ENCODE measurements at regions not wholly inside any gene's neighbourhood (a gene's known extent, or its start where the extent isn't known, plus 50 kb on each side); places are given as distances from the start of the nearest gene placed in this dataset.

DNA sequence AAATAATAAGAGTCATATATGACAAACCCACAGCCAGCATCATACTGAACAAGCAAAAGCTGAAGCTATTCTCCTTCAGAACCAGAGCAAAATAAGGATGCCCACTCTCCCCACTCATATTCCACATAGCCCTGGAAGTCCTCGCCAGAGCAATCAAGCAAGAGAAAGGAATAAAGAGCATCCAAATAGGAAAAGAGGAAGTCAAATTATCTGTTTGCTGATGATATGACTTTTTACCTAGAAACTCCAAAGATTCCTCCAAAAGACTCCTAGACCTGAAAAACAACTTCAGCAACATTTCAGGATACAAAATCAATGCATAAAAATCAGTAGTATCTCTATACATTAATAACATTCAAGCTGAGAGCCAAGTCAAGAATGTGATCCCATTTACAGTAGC lies 217.5 kb downstream of the ABCC12 start:
- H3K9me3 Mint-ChIP-seq (ENCODE audit: unreplicated experiment) = peaks cover 3% of the 10 kb centered on the region

DNA sequence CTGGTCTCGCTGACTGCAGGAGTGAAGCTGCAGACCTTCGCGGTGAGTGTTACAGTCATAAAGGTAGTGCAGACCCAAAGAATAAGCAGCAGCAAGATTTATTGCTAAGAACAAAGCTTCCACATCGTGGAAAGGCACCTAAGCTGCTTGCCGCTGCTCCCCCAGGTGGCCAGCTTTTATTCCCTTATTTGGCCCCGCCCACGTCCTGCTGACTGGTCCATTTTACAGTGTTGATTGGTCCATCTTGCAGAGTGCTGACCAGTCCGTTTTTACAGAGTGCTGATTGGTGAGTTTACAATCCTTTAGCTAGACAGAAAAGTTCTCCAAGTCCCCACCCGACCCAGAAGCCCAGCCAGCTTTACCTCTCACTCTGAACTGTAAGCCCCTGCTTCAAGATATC lies 227.8 kb downstream of the ABCC12 start:
- Mint-ChIP-seq H3K9me3 (ENCODE audit: unreplicated experiment) (no peaks in the 10 kb centered on the region), H3K27me3 (ENCODE audit: unreplicated experiment) (peaks cover 3% of the 10 kb centered on the region), H3K4me3 (ENCODE audit: unreplicated experiment) (no peak overlapping the region), H3K36me3 (ENCODE audit: unreplicated experiment) (no peaks in the 10 kb centered on the region), H3K4me1 (ENCODE audit: low read depth, unreplicated experiment) (no peaks in the 10 kb centered on the region), H3K27ac (ENCODE audit: unreplicated experiment) (no peak overlapping the region)
- no peak for DNase-seq
- TF ChIP-seq, protein P1, sequence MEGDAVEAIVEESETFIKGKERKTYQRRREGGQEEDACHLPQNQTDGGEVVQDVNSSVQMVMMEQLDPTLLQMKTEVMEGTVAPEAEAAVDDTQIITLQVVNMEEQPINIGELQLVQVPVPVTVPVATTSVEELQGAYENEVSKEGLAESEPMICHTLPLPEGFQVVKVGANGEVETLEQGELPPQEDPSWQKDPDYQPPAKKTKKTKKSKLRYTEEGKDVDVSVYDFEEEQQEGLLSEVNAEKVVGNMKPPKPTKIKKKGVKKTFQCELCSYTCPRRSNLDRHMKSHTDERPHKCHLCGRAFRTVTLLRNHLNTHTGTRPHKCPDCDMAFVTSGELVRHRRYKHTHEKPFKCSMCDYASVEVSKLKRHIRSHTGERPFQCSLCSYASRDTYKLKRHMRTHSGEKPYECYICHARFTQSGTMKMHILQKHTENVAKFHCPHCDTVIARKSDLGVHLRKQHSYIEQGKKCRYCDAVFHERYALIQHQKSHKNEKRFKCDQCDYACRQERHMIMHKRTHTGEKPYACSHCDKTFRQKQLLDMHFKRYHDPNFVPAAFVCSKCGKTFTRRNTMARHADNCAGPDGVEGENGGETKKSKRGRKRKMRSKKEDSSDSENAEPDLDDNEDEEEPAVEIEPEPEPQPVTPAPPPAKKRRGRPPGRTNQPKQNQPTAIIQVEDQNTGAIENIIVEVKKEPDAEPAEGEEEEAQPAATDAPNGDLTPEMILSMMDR (IDR thresholded peaks at IDR 0.05; ENCODE audit: partially characterized antibody, unreplicated experiment) = no peak

More for the DNA sequence above, 217.5 kb downstream of the ABCC12 start:
- no peak overlapping the region for H3K4me3 Mint-ChIP-seq (ENCODE audit: unreplicated experiment)
- no peaks in the 10 kb centered on the region for H3K4me1 Mint-ChIP-seq (ENCODE audit: low read depth, unreplicated experiment)
- TF ChIP-seq, protein P1 (IDR thresholded peaks at IDR 0.05; ENCODE audit: partially characterized antibody, unreplicated experiment) = no peak
- peaks cover 6% of the 10 kb centered on the region for H3K27me3 Mint-ChIP-seq (ENCODE audit: unreplicated experiment)
- peaks cover 5% of the 10 kb centered on the region for H3K36me3 Mint-ChIP-seq (ENCODE audit: unreplicated experiment)
- DNase-seq = no peak
- H3K27ac Mint-ChIP-seq (ENCODE audit: unreplicated experiment) = no peak overlapping the region

GRCh38 chr16:47927330-47927729 lies 228.5 kb downstream of the ABCC12 start:
- H3K9me3 Mint-ChIP-seq (ENCODE audit: unreplicated experiment) = no peaks in the 10 kb centered on the region

DNA sequence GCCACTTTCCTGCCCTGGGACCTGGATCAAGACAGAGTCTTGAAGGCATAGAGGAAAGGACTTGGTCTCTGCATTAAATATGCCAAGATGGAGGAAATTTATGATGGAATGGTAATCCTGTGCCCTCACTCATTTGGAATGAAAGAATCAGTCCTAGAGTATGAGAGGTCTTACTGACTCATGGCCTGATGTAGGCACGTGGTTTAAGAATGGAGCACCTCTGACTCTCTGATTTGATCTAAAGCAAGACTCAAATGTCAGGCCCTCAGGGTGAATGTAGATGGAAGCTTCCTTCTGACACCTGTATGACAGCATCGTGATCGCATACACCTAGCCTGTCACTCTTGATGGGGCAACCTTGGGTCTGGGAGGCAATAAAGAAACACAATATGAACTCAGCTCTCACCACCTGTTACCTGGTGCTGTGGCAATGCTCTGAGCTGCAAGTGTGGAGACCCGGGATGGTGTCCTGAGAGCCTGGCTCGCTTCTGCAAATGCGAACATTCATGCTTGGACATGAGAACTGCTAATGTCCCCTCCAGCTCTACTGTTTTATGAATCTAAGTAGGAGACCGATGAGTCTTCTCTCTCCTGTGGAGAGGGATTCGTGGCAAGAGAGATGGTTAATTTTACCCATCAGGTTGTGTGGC lies 229.9 kb downstream of the ABCC12 start:
- Mint-ChIP-seq H3K27me3 (ENCODE audit: unreplicated experiment) (peaks cover 3% of the 10 kb centered on the region), H3K27ac (ENCODE audit: unreplicated experiment) (no peak overlapping the region), H3K36me3 (ENCODE audit: unreplicated experiment) (no peaks in the 10 kb centered on the region), H3K4me3 (ENCODE audit: unreplicated experiment) (no peak overlapping the region), H3K9me3 (ENCODE audit: unreplicated experiment) (no peaks in the 10 kb centered on the region), H3K4me1 (ENCODE audit: low read depth, unreplicated experiment) (no peaks in the 10 kb centered on the region)
- DNase-seq = no peak
- TF ChIP-seq, protein P1 (IDR thresholded peaks at IDR 0.05; ENCODE audit: partially characterized antibody, unreplicated experiment) = no peak

More at GRCh38 chr16:47927330-47927729, 228.5 kb downstream of the ABCC12 start:
- no peaks in the 10 kb centered on the region for H3K4me1 Mint-ChIP-seq (ENCODE audit: low read depth, unreplicated experiment)
- no peak overlapping the region for H3K27ac Mint-ChIP-seq (ENCODE audit: unreplicated experiment)
- peaks cover 3% of the 10 kb centered on the region for H3K27me3 Mint-ChIP-seq (ENCODE audit: unreplicated experiment)
- TF ChIP-seq, protein P1 (IDR thresholded peaks at IDR 0.05; ENCODE audit: partially characterized antibody, unreplicated experiment) = no peak
- DNase-seq = no peak
- no peaks in the 10 kb centered on the region for H3K36me3 Mint-ChIP-seq (ENCODE audit: unreplicated experiment)
- H3K4me3 Mint-ChIP-seq (ENCODE audit: unreplicated experiment) = no peak overlapping the region

DNA sequence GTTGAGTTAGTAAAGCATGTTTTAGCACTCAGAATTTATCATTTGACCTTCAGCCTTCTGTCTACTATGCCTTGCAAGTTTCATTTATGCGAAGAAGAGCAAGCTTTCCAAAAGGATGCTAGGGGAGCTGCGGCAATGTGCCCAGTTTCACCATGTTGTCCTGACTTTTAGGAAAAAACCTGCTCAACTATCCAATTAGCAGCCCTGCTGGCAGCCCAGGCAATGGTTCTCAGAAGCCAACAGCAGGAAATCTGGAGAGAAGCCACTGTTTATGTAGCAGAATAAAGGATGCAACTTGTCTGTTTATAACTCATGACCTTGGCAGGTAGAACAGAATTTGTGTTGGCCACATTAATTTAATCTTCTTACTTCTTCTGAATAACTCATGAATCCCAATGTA lies 230.8 kb downstream of the ABCC12 start:
- TF ChIP-seq, protein P1 (IDR thresholded peaks at IDR 0.05; ENCODE audit: partially characterized antibody, unreplicated experiment) = no peak
- no peak overlapping the region for H3K27ac Mint-ChIP-seq (ENCODE audit: unreplicated experiment)
- no peaks in the 10 kb centered on the region for H3K36me3 Mint-ChIP-seq (ENCODE audit: unreplicated experiment)
- no peaks in the 10 kb centered on the region for H3K4me1 Mint-ChIP-seq (ENCODE audit: low read depth, unreplicated experiment)
- H3K27me3 Mint-ChIP-seq (ENCODE audit: unreplicated experiment) = peaks cover 3% of the 10 kb centered on the region
- H3K9me3 Mint-ChIP-seq (ENCODE audit: unreplicated experiment) = no peaks in the 10 kb centered on the region
- no peak for DNase-seq
- no peak overlapping the region for H3K4me3 Mint-ChIP-seq (ENCODE audit: unreplicated experiment)

All from glutamatergic neuron (in vitro differentiated cells).